ENCODE measurements at regions not wholly inside any gene's neighbourhood (a gene's known extent, or its start where the extent isn't known, plus 50 kb on each side); places are given as distances from the start of the nearest gene placed in this dataset.
A peak's percentile ranks its signal among the peaks of the same experiment; 100 is the strongest.
"Not testable (repeated sequence)": the region's sequence is repeated elsewhere in the genome, so short reads cannot be mapped to it uniquely, and the experiment has no call there.

GRCh38 chr6:118701260-118701659, 49.9 kb upstream of the CEP85L start:
- H3K9me3 Mint-ChIP-seq; DNase-seq; CTCF ChIA-PET; H3K27me3 ChIP-seq (replicated peaks in 1 of 2; ENCODE audit: control insufficient read depth in 2 of 2, extremely low read depth in 1 of 2, insufficient read depth in 2 of 2, low read length in 1 of 2); H3K27me3 Mint-ChIP-seq; H3K27ac ChIP-seq (ENCODE audit: low read length); H3K9me3 ChIP-seq; ATAC-seq (replicated peaks in 1 of 4); H3K4me3 ChIP-seq (ENCODE audit: control insufficient read depth in 1 of 2, extremely low read depth in 1 of 2, low read length in 1 of 2): not testable (repeated sequence)
- Mint-ChIP-seq H3K27ac (peak overlapping the region; percentile 34 to 60), H3K36me3 (peaks cover 52% of the 10 kb centered on the region), H3K4me3 (peak overlapping the region in 1 of 3 donors; percentile 3), H3K4me1 (peaks cover 74 to 89% (median 88%) of the 10 kb centered on the region in 3 donors)
- no CpG with 5 or more reads among the region's 3 CpGs for WGBS (ENCODE audit: insufficient coverage)
- POLR2A ChIA-PET, result interaction anchor here in 1 of 2 donors (0.6 to 1.0 kb wide), 3 partner anchors 8 to 37 kb away, joined by 3 to 10 read pairs (median 3); no protein-coding TSS in a partner anchor
- peaks cover 0 to 14% of the 10 kb centered on the region in 2 donors for H3K36me3 ChIP-seq (ENCODE audit: control insufficient read depth in 2 of 2, extremely low read depth in 1 of 2, insufficient read depth in 1 of 2, low read length in 1 of 2)
- peaks cover 25 to 30% of the 10 kb centered on the region in 2 experiments for H3K4me1 ChIP-seq (ENCODE audit: control insufficient read depth in 1 of 2, extremely low read depth in 1 of 2, insufficient read depth in 2 of 2, low read length in 2 of 2)
